ENCODE measurements at regions not wholly inside any gene's neighbourhood (a gene's known extent, or its start where the extent isn't known, plus 50 kb on each side); places are given as distances from the start of the nearest gene placed in this dataset.

- TF ChIP-seq CTCF (IDR thresholded peaks at IDR 0.05) (no peak), POLR2A (IDR thresholded peaks at IDR 0.05) (no peak)
These were observed 1091.3 kb downstream of the TBC1D22A start for GRCh38 chr22:47853750-47854149.

Measured in esophagus squamous epithelium (tissue), 4 donors.